Ectodermal cell (in vitro differentiated cells): ENCODE measurements at regions not wholly inside any gene's neighbourhood (a gene's known extent, or its start where the extent isn't known, plus 50 kb on each side); places are given as distances from the start of the nearest gene placed in this dataset.

Source experiments
- H3K27ac ChIP-seq: 2 replicates; pipeline ENCODE4 v1.7.0; 2013; ENCODE audit warnings: mild to moderate bottlenecking, low read depth, low read length; ENCODE audit not compliant: insufficient read depth, poor library complexity, severe bottlenecking
- H3K27me3 ChIP-seq: 2 replicates; pipeline ENCODE4 v1.7.0; 2013; ENCODE audit warnings: mild to moderate bottlenecking, low read length; ENCODE audit not compliant: insufficient read depth, control insufficient read depth, poor library complexity, severe bottlenecking
- H3K36me3 ChIP-seq: one replicate; pipeline ENCODE4 v1.7.0; 2013; ENCODE audit warnings: low read length; ENCODE audit not compliant: control insufficient read depth, insufficient read depth
- H3K4me1 ChIP-seq: one replicate; pipeline ENCODE4 v1.7.0; 2013; ENCODE audit warnings: low read length; ENCODE audit not compliant: control insufficient read depth, insufficient read depth
- H3K4me3 ChIP-seq: 2 replicates; pipeline ENCODE4 v1.7.0; 2013; ENCODE audit warnings: low read depth, low read length, control low read depth; ENCODE audit not compliant: insufficient read depth
- H3K9me3 ChIP-seq: 2 replicates; pipeline ENCODE4 v1.7.0; 2013; ENCODE audit warnings: mild to moderate bottlenecking, low read length, moderate library complexity; ENCODE audit not compliant: control insufficient read depth
- WGBS, 2 experiments: methylation state at CpG; one replicate each; pipeline ENCODE4 v1.1.7; 2013; ENCODE audit warnings: missing lambda C conversion rate in 2 of 2; 5-methylcytosine and 5-hydroxymethylcytosine counted together

- Histone ChIP-seq H3K9me3 (no peaks in the 10 kb centered on the region), H3K36me3 (no peaks in the 10 kb centered on the region), H3K27me3 (no peaks in the 10 kb centered on the region), H3K27ac (no peak overlapping the region), H3K4me1 (no peaks in the 10 kb centered on the region), H3K4me3 (no peak overlapping the region)
- 91 to 95% methylated on average over 3 of the region's 3 CpGs for WGBS, 2 experiments
These were observed 116.6 kb upstream of the CDC42BPA start for GRCh38 chr1:227434808-227435444.

- Histone ChIP-seq H3K27ac (no peak overlapping the region), H3K4me3 (no peak overlapping the region), H3K9me3 (no peaks in the 10 kb centered on the region), H3K4me1 (peaks cover 1% of the 10 kb centered on the region), H3K27me3 (no peaks in the 10 kb centered on the region), H3K36me3 (no peaks in the 10 kb centered on the region)
- WGBS, 2 experiments, result 92 to 93% methylated on average over 8 of the region's 8 CpGs
These were observed 115.5 kb upstream of the CDC42BPA start for GRCh38 chr1:227433663-227434341.

- Histone ChIP-seq H3K4me3 (no peak overlapping the region), H3K4me1 (peaks cover 5% of the 10 kb centered on the region), H3K27me3 (no peaks in the 10 kb centered on the region), H3K36me3 (no peaks in the 10 kb centered on the region), H3K27ac (no peak overlapping the region), H3K9me3 (no peaks in the 10 kb centered on the region)
- WGBS, 2 experiments, result 99 to 100% methylated on average over 3 of the region's 3 CpGs
These were observed 114.7 kb upstream of the CDC42BPA start for GRCh38 chr1:227432981-227433380.

- Histone ChIP-seq H3K9me3 (no peaks in the 10 kb centered on the region), H3K36me3 (no peaks in the 10 kb centered on the region), H3K4me1 (peaks cover 5% of the 10 kb centered on the region), H3K27ac (peak overlapping the region; percentile 77), H3K27me3 (no peaks in the 10 kb centered on the region), H3K4me3 (no peak overlapping the region)
- 95 to 100% methylated on average over 1 of the region's 1 CpG for WGBS, 2 experiments
These were observed 113.9 kb upstream of the CDC42BPA start for GRCh38 chr1:227432181-227432535.

- no peak overlapping the region for H3K4me3 ChIP-seq
- H3K27ac ChIP-seq, result no peak overlapping the region
- 86 to 91% methylated on average over 13 of the region's 13 CpGs for WGBS, 2 experiments
These were observed 111.4 kb upstream of the CDC42BPA start for GRCh38 chr1:227429447-227430359.

GRCh38 chr1:227428803-227429202 is 110.5 kb upstream of the CDC42BPA start:
- no peak overlapping the region for H3K27ac ChIP-seq
- H3K4me1 ChIP-seq, result peaks cover 5% of the 10 kb centered on the region
- no peaks in the 10 kb centered on the region for H3K9me3 ChIP-seq
- 93% methylated on average over 4 of the region's 4 CpGs for WGBS, 2 experiments
- no peaks in the 10 kb centered on the region for H3K36me3 ChIP-seq
- no peaks in the 10 kb centered on the region for H3K27me3 ChIP-seq
- no peak overlapping the region for H3K4me3 ChIP-seq

More at GRCh38 chr1:227429447-227430359, 111.4 kb upstream of the CDC42BPA start:
- Histone ChIP-seq H3K27me3 (no peaks in the 10 kb centered on the region), H3K4me1 (peaks cover 5% of the 10 kb centered on the region), H3K9me3 (no peaks in the 10 kb centered on the region), H3K36me3 (no peaks in the 10 kb centered on the region)

GRCh38 chr1:227427411-227427810 is 109.1 kb upstream of the CDC42BPA start:
- no peak overlapping the region for H3K27ac ChIP-seq
- H3K4me3 ChIP-seq, result no peak overlapping the region
- H3K36me3 ChIP-seq, result no peaks in the 10 kb centered on the region
- H3K4me1 ChIP-seq, result peaks cover 5% of the 10 kb centered on the region
- no peaks in the 10 kb centered on the region for H3K9me3 ChIP-seq
- no peaks in the 10 kb centered on the region for H3K27me3 ChIP-seq
- 87 to 89% methylated on average over 1 of the region's 1 CpG for WGBS, 2 experiments

GRCh38 chr1:227424953-227425352 is 106.7 kb upstream of the CDC42BPA start:
- Histone ChIP-seq H3K9me3 (no peaks in the 10 kb centered on the region), H3K4me3 (no peak overlapping the region), H3K27me3 (no peaks in the 10 kb centered on the region), H3K36me3 (no peaks in the 10 kb centered on the region), H3K27ac (no peak overlapping the region), H3K4me1 (peaks cover 5% of the 10 kb centered on the region)
- WGBS, 2 experiments, result 93 to 94% methylated on average over 7 of the region's 7 CpGs

- H3K4me3 ChIP-seq, result no peak overlapping the region
- WGBS, 2 experiments, result 87 to 89% methylated on average over 6 to 7 of the region's 7 CpGs
- H3K27me3 ChIP-seq, result no peaks in the 10 kb centered on the region
- no peaks in the 10 kb centered on the region for H3K9me3 ChIP-seq
- peaks cover 5% of the 10 kb centered on the region for H3K4me1 ChIP-seq
- H3K27ac ChIP-seq, result no peak overlapping the region
- no peaks in the 10 kb centered on the region for H3K36me3 ChIP-seq
These were observed 105.9 kb upstream of the CDC42BPA start for GRCh38 chr1:227424159-227424680.

GRCh38 chr1:227422581-227422980 is 104.3 kb upstream of the CDC42BPA start:
- no peaks in the 10 kb centered on the region for H3K4me1 ChIP-seq
- no peaks in the 10 kb centered on the region for H3K36me3 ChIP-seq
- no peaks in the 10 kb centered on the region for H3K27me3 ChIP-seq
- H3K27ac ChIP-seq, result no peak overlapping the region
- WGBS, 2 experiments, result 94 to 100% methylated on average over 1 to 2 of the region's 2 CpGs
- no peak overlapping the region for H3K4me3 ChIP-seq
- H3K9me3 ChIP-seq, result no peaks in the 10 kb centered on the region
